ENCODE measurements at regions not wholly inside any gene's neighbourhood (a gene's known extent, or its start where the extent isn't known, plus 50 kb on each side); places are given as distances from the start of the nearest gene placed in this dataset.

DNA sequence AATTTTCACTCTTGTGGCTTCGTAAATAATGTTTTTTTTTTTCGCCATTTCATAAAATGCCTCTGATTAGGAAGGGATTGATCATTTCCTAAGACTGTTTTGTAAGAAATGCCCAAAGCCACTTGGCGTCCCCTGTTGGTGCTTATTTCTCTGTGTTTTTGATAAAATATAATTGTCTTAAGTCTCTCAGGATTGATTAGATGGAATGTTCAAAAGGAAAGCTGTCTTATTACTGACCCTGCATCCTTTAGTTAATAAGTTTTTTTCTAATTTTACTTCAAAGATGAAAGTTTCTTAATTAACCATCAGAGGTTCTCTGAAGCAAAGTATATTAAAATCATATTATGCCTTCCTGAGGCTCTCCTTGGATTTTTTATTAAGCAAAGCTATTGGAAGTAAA lies 624.3 kb upstream of the TENM4 start:
- no peaks in the 10 kb centered on the region for H3K27me3 Mint-ChIP-seq (ENCODE audit: low read depth)
- no peak overlapping the region for H4K5ac ChIP-seq (ENCODE audit: insufficient read length, low read depth, low read length)
- H3K4me3 Mint-ChIP-seq: no peak overlapping the region
- H3K36me3 Mint-ChIP-seq (ENCODE audit: insufficient read depth in 1 of 3, low read depth in 3 of 3): no peaks in the 10 kb centered on the region
- H3K79me2 ChIP-seq (ENCODE audit: insufficient read depth, low read length): no peaks in the 10 kb centered on the region
- no peak overlapping the region for H2BK20ac ChIP-seq (ENCODE audit: low read depth, low read length, poor library complexity, severe bottlenecking)
- no peak overlapping the region for H2BK5ac ChIP-seq (ENCODE audit: insufficient read length, low read length)
- H3K18ac ChIP-seq (ENCODE audit: insufficient read length, low read depth, low read length): no peak overlapping the region
- no peak overlapping the region for H4K91ac ChIP-seq (ENCODE audit: insufficient read length, low read depth, low read length)
- no peak overlapping the region for H2AK5ac ChIP-seq (ENCODE audit: insufficient read length, low read length)
- no peaks in the 10 kb centered on the region for H3K23me2 ChIP-seq (ENCODE audit: insufficient read length, low read depth, low read length, poor library complexity, severe bottlenecking)
- H3K56ac ChIP-seq (ENCODE audit: insufficient read length, low read depth, low read length): no peak overlapping the region
- TF ChIP-seq, protein P1, sequence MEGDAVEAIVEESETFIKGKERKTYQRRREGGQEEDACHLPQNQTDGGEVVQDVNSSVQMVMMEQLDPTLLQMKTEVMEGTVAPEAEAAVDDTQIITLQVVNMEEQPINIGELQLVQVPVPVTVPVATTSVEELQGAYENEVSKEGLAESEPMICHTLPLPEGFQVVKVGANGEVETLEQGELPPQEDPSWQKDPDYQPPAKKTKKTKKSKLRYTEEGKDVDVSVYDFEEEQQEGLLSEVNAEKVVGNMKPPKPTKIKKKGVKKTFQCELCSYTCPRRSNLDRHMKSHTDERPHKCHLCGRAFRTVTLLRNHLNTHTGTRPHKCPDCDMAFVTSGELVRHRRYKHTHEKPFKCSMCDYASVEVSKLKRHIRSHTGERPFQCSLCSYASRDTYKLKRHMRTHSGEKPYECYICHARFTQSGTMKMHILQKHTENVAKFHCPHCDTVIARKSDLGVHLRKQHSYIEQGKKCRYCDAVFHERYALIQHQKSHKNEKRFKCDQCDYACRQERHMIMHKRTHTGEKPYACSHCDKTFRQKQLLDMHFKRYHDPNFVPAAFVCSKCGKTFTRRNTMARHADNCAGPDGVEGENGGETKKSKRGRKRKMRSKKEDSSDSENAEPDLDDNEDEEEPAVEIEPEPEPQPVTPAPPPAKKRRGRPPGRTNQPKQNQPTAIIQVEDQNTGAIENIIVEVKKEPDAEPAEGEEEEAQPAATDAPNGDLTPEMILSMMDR (conservative IDR thresholded peaks at IDR 0.05): no peak
- no peaks in the 10 kb centered on the region for H3K9me3 ChIP-seq (ENCODE audit: control insufficient read depth, low read depth, low read length)
- no CpG with 5 or more reads among the region's 3 CpGs for WGBS (ENCODE audit: extremely low coverage, insufficient read length, low lambda C conversion rate)
- no peaks in the 10 kb centered on the region for H3K9me3 Mint-ChIP-seq
- H3T11ph ChIP-seq (ENCODE audit: low read length): no peak overlapping the region
- no peak overlapping the region for H2BK15ac ChIP-seq (ENCODE audit: low read depth, low read length)
- H3K79me1 ChIP-seq (ENCODE audit: insufficient read depth, low read depth, low read length, poor library complexity, severe bottlenecking): no peaks in the 10 kb centered on the region
- H2BK120ac ChIP-seq (ENCODE audit: low read depth, low read length, poor library complexity, severe bottlenecking): no peak overlapping the region
- no peak overlapping the region for H3K27ac Mint-ChIP-seq
- no peak overlapping the region for H3K9ac ChIP-seq (ENCODE audit: extremely low read depth, insufficient read length, low read length)
- no peak overlapping the region for H2BK12ac ChIP-seq (ENCODE audit: insufficient read length, low read depth, low read length)
- no peak for DNase-seq
- H3K27me3 ChIP-seq (ENCODE audit: insufficient read depth, low read length): no peaks in the 10 kb centered on the region
- H4K8ac ChIP-seq (replicated peaks; ENCODE audit: insufficient read length, low read depth, low read length): no peak overlapping the region
- no peaks in the 10 kb centered on the region for H3K4me1 ChIP-seq (ENCODE audit: insufficient read depth, low read length)
- H2AFZ ChIP-seq (ENCODE audit: low read length): no peak overlapping the region
- no peak overlapping the region for H3K4ac ChIP-seq (ENCODE audit: low read depth, low read length)
- no peak overlapping the region for H3K14ac ChIP-seq (ENCODE audit: insufficient read depth, low read length)
- H4K20me1 ChIP-seq (ENCODE audit: control insufficient read depth, insufficient read depth, insufficient read length): no peaks in the 10 kb centered on the region
- no peak overlapping the region for H3K4me2 ChIP-seq (ENCODE audit: insufficient read depth, insufficient read length, low read length)
- no peak overlapping the region for H3K27ac ChIP-seq (ENCODE audit: insufficient read length, low read depth, low read length)
- no peak overlapping the region for H3K23ac ChIP-seq (ENCODE audit: insufficient read length, low read depth, low read length)
- no peaks in the 10 kb centered on the region for H3K4me1 Mint-ChIP-seq

Data from H9 (cell line).